OCI-LY3 (cell line): ENCODE measurements at regions not wholly inside any gene's neighbourhood (a gene's known extent, or its start where the extent isn't known, plus 50 kb on each side); places are given as distances from the start of the nearest gene placed in this dataset.

Experiments
- H2AFZ ChIP-seq: fragments of 200-600, 300-600 bp; shearing (Covaris generic); 2 replicates; pipeline ENCODE4 v1.6.0; 2014; ENCODE audit warnings: antibody characterized with exemption, low read depth, low read length
- H3K27ac ChIP-seq: fragments of 200-600, 300-600 bp; sonication (generic); 2 replicates; pipeline ENCODE4 v1.5.1; 2014; ENCODE audit warnings: mild to moderate bottlenecking, low read length, moderate library complexity, mixed read lengths
- H3K27me3 ChIP-seq: fragments of 200-600, 300-600 bp; sonication (generic); 2 replicates; pipeline ENCODE4 v1.6.1; 2014; ENCODE audit warnings: low read depth, low read length, mixed read lengths
- H3K36me3 ChIP-seq: fragments of 200-600, 300-600 bp; sonication (generic); replicated peaks from 2 replicates; pipeline ENCODE3; 2014; ENCODE audit warnings: low read depth, low read length, mixed read lengths
- H3K4me1 ChIP-seq: fragments of 300-600, 200-600 bp; sonication (generic); 2 replicates; pipeline ENCODE4 v1.6.1; 2014; ENCODE audit warnings: low read length, mixed read lengths
- H3K4me2 ChIP-seq: fragments of 200-600, 300-600 bp; sonication (generic); 2 replicates; pipeline ENCODE4 v1.6.1; 2014; ENCODE audit warnings: low read length, mixed read lengths
- H3K4me3 ChIP-seq: fragments of 300-600, 200-600 bp; sonication (generic); 2 replicates; pipeline ENCODE4 v1.5.1; 2014; ENCODE audit warnings: antibody characterized with exemption, mild to moderate bottlenecking, low read length, moderate library complexity
- H3K79me2 ChIP-seq: fragments of 300-600, 200-600 bp; shearing (Covaris generic); 2 replicates; pipeline ENCODE4 v1.6.1; 2014; ENCODE audit warnings: mild to moderate bottlenecking, low read length, mixed read lengths
- H3K9ac ChIP-seq: fragments of 300-600, 200-600 bp; shearing (Covaris generic); 2 replicates; pipeline ENCODE4 v1.6.0; 2014; ENCODE audit warnings: mild to moderate bottlenecking, low read length, moderate library complexity
- H3K9me3 ChIP-seq: fragments of 200-600, 300-600 bp; shearing (Covaris generic); 2 replicates; pipeline ENCODE4 v1.6.1; 2014; ENCODE audit warnings: low read length, mixed read lengths; ENCODE audit not compliant: insufficient read depth
- H4K20me1 ChIP-seq: fragments of 200-600, 300-600 bp; sonication (generic); 2 replicates; pipeline ENCODE4 v1.6.1; 2016; ENCODE audit warnings: low read length, mixed read lengths; ENCODE audit not compliant: insufficient read depth
- EZH2phosphoT487 ChIP-seq: fragments of 200-600 bp; shearing (Covaris generic); IDR thresholded peaks from 2 replicates; pipeline ENCODE4 v1.6.1; 2018; ENCODE audit warnings: antibody characterized with exemption, mixed run types, low read depth
- TF ChIP-seq, protein P1 (sequence below): fragments of 200-600, 300-600 bp; sonication (generic); IDR thresholded peaks from 2 replicates; pipeline ENCODE4 v1.5.1; 2014; ENCODE audit warnings: antibody characterized with exemption, low read length, low read depth

GRCh38 chr3:165892565-165892964 lies 55.3 kb upstream of the BCHE start:
- Histone ChIP-seq H3K27ac (no peak overlapping the region), H2AFZ (no peak overlapping the region), H3K9ac (no peak overlapping the region)

More at GRCh38 chr3:165892565-165892964, 55.3 kb upstream of the BCHE start:
- Histone ChIP-seq H4K20me1 (no peaks in the 10 kb centered on the region), H3K4me3 (no peak overlapping the region), H3K27me3 (no peaks in the 10 kb centered on the region), H3K4me2 (no peak overlapping the region), H3K4me1 (no peaks in the 10 kb centered on the region), H3K36me3 (no peaks in the 10 kb centered on the region), H3K79me2 (no peaks in the 10 kb centered on the region), H3K9me3 (no peaks in the 10 kb centered on the region)
- TF ChIP-seq, protein P1, sequence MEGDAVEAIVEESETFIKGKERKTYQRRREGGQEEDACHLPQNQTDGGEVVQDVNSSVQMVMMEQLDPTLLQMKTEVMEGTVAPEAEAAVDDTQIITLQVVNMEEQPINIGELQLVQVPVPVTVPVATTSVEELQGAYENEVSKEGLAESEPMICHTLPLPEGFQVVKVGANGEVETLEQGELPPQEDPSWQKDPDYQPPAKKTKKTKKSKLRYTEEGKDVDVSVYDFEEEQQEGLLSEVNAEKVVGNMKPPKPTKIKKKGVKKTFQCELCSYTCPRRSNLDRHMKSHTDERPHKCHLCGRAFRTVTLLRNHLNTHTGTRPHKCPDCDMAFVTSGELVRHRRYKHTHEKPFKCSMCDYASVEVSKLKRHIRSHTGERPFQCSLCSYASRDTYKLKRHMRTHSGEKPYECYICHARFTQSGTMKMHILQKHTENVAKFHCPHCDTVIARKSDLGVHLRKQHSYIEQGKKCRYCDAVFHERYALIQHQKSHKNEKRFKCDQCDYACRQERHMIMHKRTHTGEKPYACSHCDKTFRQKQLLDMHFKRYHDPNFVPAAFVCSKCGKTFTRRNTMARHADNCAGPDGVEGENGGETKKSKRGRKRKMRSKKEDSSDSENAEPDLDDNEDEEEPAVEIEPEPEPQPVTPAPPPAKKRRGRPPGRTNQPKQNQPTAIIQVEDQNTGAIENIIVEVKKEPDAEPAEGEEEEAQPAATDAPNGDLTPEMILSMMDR, result no peak
- no peak for TF ChIP-seq EZH2phosphoT487
